Mucosa of descending colon (tissue), 3 donors: ENCODE measurements at regions not wholly inside any gene's neighbourhood (a gene's known extent, or its start where the extent isn't known, plus 50 kb on each side); places are given as distances from the start of the nearest gene placed in this dataset.
"Not testable (repeated sequence)": the region's sequence is repeated elsewhere in the genome, so short reads cannot be mapped to it uniquely, and the experiment has no call there.

Experiments
- ATAC-seq: fragments of 200-7000 bp; cut with Tn5 transposase; one replicate; pipeline ENCODE4 v1.9.1; 2020; ENCODE audit warnings: mild to moderate bottlenecking, moderate library complexity
- DNase-seq, 3 donors: peaks; one replicate each; pipeline ENCODE4 v3.0.0-alpha.2; 2020
- H3K36me3 ChIP-seq: fragments of 200-600 bp; one replicate; pipeline ENCODE4 v1.8.0; 2021; ENCODE audit warnings: low read depth, mild to moderate bottlenecking
- H3K4me1 ChIP-seq: fragments of 200-600 bp; one replicate; pipeline ENCODE4 v1.8.0; 2021; ENCODE audit warnings: low read depth, mild to moderate bottlenecking
- H3K4me3 ChIP-seq: fragments of 200-600 bp; one replicate; pipeline ENCODE4 v1.8.0; 2021; ENCODE audit warnings: mild to moderate bottlenecking
- H3K9me3 ChIP-seq: fragments of 200-600 bp; one replicate; pipeline ENCODE4 v1.8.0; 2021; ENCODE audit warnings: mild to moderate bottlenecking
- CTCF ChIP-seq: fragments of 200-600 bp; IDR thresholded peaks from one replicate; pipeline ENCODE4 v1.8.0; 2022; ENCODE audit warnings: antibody characterized with exemption, mild to moderate bottlenecking
- intact Hi-C, 2 donors: fragments of 100-400 bp; cut with DNase I in 1 of 2; cut with micrococcal nuclease in 1 of 2; formaldehyde crosslinking; loops; one replicate each; pipeline versions ENCODE4 v1.11.0 to v1.11.1; 2022; cut with DNase I, micrococcal nuclease
- donor health status: DM: no; HTN: no; CAD: no; lungs with moderate emphysema.
- donor health status: DM: no; HTN: no; CAD: no.
- donor health status: DM: no; HTN: yes; CAD: no.

GRCh38 chr5:110267714-110268113 is 458.8 kb downstream of the TMEM232 start:
- no peak for ATAC-seq
- intact Hi-C loops, result no loop called here
- DNase-seq, result no peak
- Histone ChIP-seq H3K4me3 (no peak overlapping the region), H3K36me3 (no peaks in the 10 kb centered on the region), H3K9me3 (no peaks in the 10 kb centered on the region), H3K4me1 (no peaks in the 10 kb centered on the region)
- no peak for TF ChIP-seq CTCF

GRCh38 chr5:110268283-110268682 is 458.2 kb downstream of the TMEM232 start:
- H3K4me1 ChIP-seq, result no peaks in the 10 kb centered on the region
- DNase-seq (no peak), ATAC-seq (no peak)
- no peak for TF ChIP-seq CTCF
- no peaks in the 10 kb centered on the region for H3K36me3 ChIP-seq
- H3K4me3 ChIP-seq, result no peak overlapping the region
- intact Hi-C loops, result no loop called here
- H3K9me3 ChIP-seq, result no peaks in the 10 kb centered on the region

- no peaks in the 10 kb centered on the region for H3K9me3 ChIP-seq
- no peaks in the 10 kb centered on the region for H3K4me1 ChIP-seq
- DNase-seq (no peak), ATAC-seq (no peak)
- no peak for TF ChIP-seq CTCF
- H3K36me3 ChIP-seq, result no peaks in the 10 kb centered on the region
- no peak overlapping the region for H3K4me3 ChIP-seq
- intact Hi-C loops, result no loop called here
Observed at GRCh38 chr5:110268985-110269384, 457.5 kb downstream of the TMEM232 start.

- H3K36me3 ChIP-seq, result no peaks in the 10 kb centered on the region
- no peak overlapping the region for H3K4me3 ChIP-seq
- ATAC-seq (no peak), DNase-seq (no peak)
- H3K9me3 ChIP-seq, result no peaks in the 10 kb centered on the region
- TF ChIP-seq CTCF, result no peak
- intact Hi-C loops, result no loop called here
- H3K4me1 ChIP-seq, result no peaks in the 10 kb centered on the region
Observed at GRCh38 chr5:110269478-110270142, 456.9 kb downstream of the TMEM232 start.

GRCh38 chr5:110275878-110276277 is 450.6 kb downstream of the TMEM232 start:
- H3K4me3 ChIP-seq, result no peak overlapping the region
- intact Hi-C loops, result no loop called here
- no peaks in the 10 kb centered on the region for H3K36me3 ChIP-seq
- TF ChIP-seq CTCF, result no peak
- H3K9me3 ChIP-seq, result peaks cover 7% of the 10 kb centered on the region
- DNase-seq (no peak), ATAC-seq (no peak)
- no peaks in the 10 kb centered on the region for H3K4me1 ChIP-seq

GRCh38 chr5:110278449-110278848 is 448.0 kb downstream of the TMEM232 start:
- H3K36me3 ChIP-seq, ATAC-seq, intact Hi-C loops, H3K4me3 ChIP-seq, DNase-seq, H3K4me1 ChIP-seq: not testable (repeated sequence)
- H3K9me3 ChIP-seq, result peaks cover 12% of the 10 kb centered on the region

GRCh38 chr5:110284121-110284520 is 442.4 kb downstream of the TMEM232 start:
- DNase-seq, H3K4me1 ChIP-seq, ATAC-seq, H3K9me3 ChIP-seq, H3K4me3 ChIP-seq, H3K36me3 ChIP-seq, intact Hi-C loops: not testable (repeated sequence)
